HepG2 (cell line): ENCODE measurements at regions not wholly inside any gene's neighbourhood (a gene's known extent, or its start where the extent isn't known, plus 50 kb on each side); places are given as distances from the start of the nearest gene placed in this dataset.

Source experiments
- ATAC-seq: fragments of 200-7000 bp; cut with Tn5 transposase; 3 replicates; pipeline ENCODE4 v1.9.1; 2020; ENCODE audit warnings: mild to moderate bottlenecking, moderate library complexity
- BruUV-seq: library from RNA; stranded (reverse); fragments of 400-500 nt; replicated peaks from 2 replicates; lab custom pipeline; 2021; lab: Mats Ljungman, UMichigan
- CTCF ChIA-PET: fragments of 300-600 bp; formaldehyde crosslinking; extraction: SDS; loops from one replicate; lab custom pipeline; 2021; ENCODE audit warnings: low total read pairs, inconsistent platforms, low intra/inter-chr PET ratio; lab: Yijun Ruan, JAX
- POLR2A ChIA-PET: fragments of 350-600 bp; sonication (Branson Sonifier 250); formaldehyde crosslinking; loops from one replicate; lab custom pipeline; 2020; ENCODE audit warnings: antibody characterized with exemption, inconsistent platforms; lab: Yijun Ruan, JAX
- DNase-seq: peaks from one replicate; pipeline ENCODE4 v3.0.0-alpha.2; 2015; ENCODE audit warnings: low spot score
- FAIRE-seq: peaks from 3 replicates; lab custom pipeline; 2011; peaks lifted over from hg19 to GRCh38; lab: Jason Lieb, UNC
- H2AFZ ChIP-seq: one replicate; pipeline ENCODE4 v1.6.1; 2011; ENCODE audit warnings: low read length, inconsistent platforms
- H3K27ac ChIP-seq: fragments of 300-600 bp; 3 replicates; pipeline ENCODE4 v1.8.0; 2011; ENCODE audit warnings: mixed run types, mild to moderate bottlenecking, mixed read lengths, low read length, inconsistent platforms; ENCODE audit not compliant: insufficient read depth; ENCODE audit errors: extremely low read length
- H3K27me3 ChIP-seq, 2 experiments: fragments of 200-600 bp in 1 of 2; 2 replicates in 1 of 2; 3 replicates in 1 of 2; pipeline versions ENCODE4 v1.6.0 to v1.8.0; 2011; ENCODE audit warnings: low read length in 2 of 2, mild to moderate bottlenecking in 2 of 2, moderate library complexity in 2 of 2, inconsistent platforms in 1 of 2; ENCODE audit not compliant: insufficient read depth in 2 of 2, control insufficient read depth in 1 of 2
- H3K36me3 ChIP-seq, 2 experiments: fragments of 200-600 bp in 1 of 2; replicated peaks in 1 of 2; 2 replicates in 1 of 2; 3 replicates in 1 of 2; pipeline versions ENCODE4 v1.5.1 to v1.8.0; 2011; ENCODE audit warnings: low read length in 2 of 2, inconsistent platforms in 1 of 2; ENCODE audit not compliant: insufficient read depth in 2 of 2, control insufficient read depth in 1 of 2
- H3K4me1 ChIP-seq: 2 replicates; pipeline ENCODE4 v1.5.1; 2012; ENCODE audit warnings: low read length, inconsistent platforms; ENCODE audit not compliant: insufficient read depth
- H3K4me2 ChIP-seq: 2 replicates; pipeline ENCODE4 v1.6.0; 2011; ENCODE audit warnings: low read depth, low read length, inconsistent platforms
- H3K4me3 ChIP-seq, 3 experiments: fragments of 200-600 bp in 1 of 3; sonication (generic), shearing (Covaris generic) in 1 of 3; replicated peaks in 1 of 3; 2 replicates each; pipeline ENCODE4 v1.5.1; 2011 to 2016; ENCODE audit warnings: low read length in 3 of 3, inconsistent platforms in 2 of 3, low read depth in 2 of 3, mild to moderate bottlenecking in 2 of 3, control low read depth in 1 of 3, mixed read lengths in 1 of 3; ENCODE audit not compliant: insufficient read depth in 1 of 3
- H3K79me2 ChIP-seq: one replicate; pipeline ENCODE4 v1.6.1; 2011; ENCODE audit warnings: low read length, inconsistent platforms; ENCODE audit not compliant: insufficient read depth
- H3K9ac ChIP-seq: 2 replicates; pipeline ENCODE4 v1.6.0; 2011; ENCODE audit warnings: mild to moderate bottlenecking, low read depth, low read length, inconsistent platforms; ENCODE audit not compliant: insufficient read depth
- H3K9me3 ChIP-seq: 2 replicates; pipeline ENCODE4 v1.5.1; 2012; ENCODE audit warnings: mild to moderate bottlenecking, low read length
- H4K20me1 ChIP-seq: 2 replicates; pipeline ENCODE4 v1.6.0; 2011; ENCODE audit warnings: inconsistent platforms, mild to moderate bottlenecking, low read length, moderate library complexity; ENCODE audit not compliant: insufficient read depth
- AKNA ChIP-seq: sonication (generic); formaldehyde crosslinking; IDR thresholded peaks from 2 replicates; pipeline ENCODE4 v1.4.0; 2020; ENCODE audit warnings: missing genetic modification reagents, borderline replicate concordance
- CCDC6 ChIP-seq: sonication (generic); formaldehyde crosslinking; IDR thresholded peaks from 2 replicates; pipeline ENCODE4 v1.8.1; 2022; ENCODE audit warnings: mild to moderate bottlenecking, missing genetic modification reagents, moderate library complexity
- E2F5 ChIP-seq: sonication (generic); formaldehyde crosslinking; conservative IDR thresholded peaks from 2 replicates; pipeline ENCODE4 v1.4.0; 2020; ENCODE audit warnings: missing genetic modification reagents
- POLR2G ChIP-seq: fragments of 200-400 bp; formaldehyde crosslinking; IDR thresholded peaks from 2 replicates; pipeline ENCODE4 v1.6.1; 2018; ENCODE audit warnings: mild to moderate bottlenecking, low read depth, low read length, moderate library complexity
- REXO4 ChIP-seq: sonication (generic); formaldehyde crosslinking; IDR thresholded peaks from 2 replicates; pipeline ENCODE4 v1.8.0; 2022; ENCODE audit warnings: missing genetic modification reagents, mild to moderate bottlenecking, borderline replicate concordance
- RORA ChIP-seq: sonication (generic); formaldehyde crosslinking; IDR thresholded peaks from 2 replicates; pipeline ENCODE4 v1.5.0; 2020; ENCODE audit warnings: mild to moderate bottlenecking, missing genetic modification reagents, moderate library complexity
- SP4 ChIP-seq: sonication (generic); formaldehyde crosslinking; IDR thresholded peaks from 2 replicates; pipeline ENCODE4 v1.8.1; 2023; ENCODE audit warnings: mild to moderate bottlenecking, missing genetic modification reagents
- ZNF326 ChIP-seq: sonication (generic); formaldehyde crosslinking; IDR thresholded peaks from 2 replicates; pipeline ENCODE4 v1.4.0; 2020; ENCODE audit warnings: missing genetic modification reagents, borderline replicate concordance
- ZNF644 ChIP-seq: IDR thresholded peaks from 2 replicates; pipeline ENCODE4 v1.6.1; 2016; ENCODE audit warnings: low read depth
- ZNF687 ChIP-seq: sonication (generic); formaldehyde crosslinking; IDR thresholded peaks from 2 replicates; pipeline ENCODE4 v1.5.1; 2020; ENCODE audit warnings: mild to moderate bottlenecking, missing genetic modification reagents, moderate library complexity
- ZNF761 ChIP-seq: sonication (generic); formaldehyde crosslinking; conservative IDR thresholded peaks from 2 replicates; pipeline ENCODE4 v1.4.0; 2020; ENCODE audit warnings: mild to moderate bottlenecking, missing genetic modification reagents
- WGBS: methylation state at CpG from one replicate; pipeline ENCODE4 v1.1.6; 2017; ENCODE audit warnings: low lambda C conversion rate; 5-methylcytosine and 5-hydroxymethylcytosine counted together
- in situ Hi-C: cut with HindIII; loops from 2 replicates; pipeline ENCODE4 v1.10.0; 2017; ENCODE audit warnings: low pct_unique_long_range_greater_than_20kb; ENCODE audit not compliant: extremely low pct_ligation_motif_present
- intact Hi-C: fragments of 100-400 bp; cut with micrococcal nuclease; formaldehyde crosslinking; loops from one replicate; pipeline ENCODE4 v1.10.0; 2022; ENCODE audit not compliant: unreplicated experiment
- TF ChIP-seq, protein P1 (sequence below): sonication (generic); formaldehyde crosslinking; conservative IDR thresholded peaks from 2 replicates; pipeline ENCODE4 v1.8.0; 2022; ENCODE audit warnings: mild to moderate bottlenecking, moderate library complexity, missing genetic modification reagents

GRCh38 chr5:25107853-25108252 lies 463.1 kb upstream of the CDH10 start:
- no peak for FAIRE-seq

More at GRCh38 chr5:25107853-25108252, 463.1 kb upstream of the CDH10 start:
- Histone ChIP-seq H3K27ac (no peak overlapping the region), H4K20me1 (no peaks in the 10 kb centered on the region), H3K9ac (no peak overlapping the region), H3K4me2 (no peak overlapping the region), H3K4me3 (no peak overlapping the region), H3K9me3 (peaks cover 15% of the 10 kb centered on the region; the same call in 1 of the 2 replicates), H2AFZ (no peak overlapping the region), H3K27me3 (no peaks in the 10 kb centered on the region), H3K36me3 (no peaks in the 10 kb centered on the region), H3K79me2 (no peaks in the 10 kb centered on the region), H3K4me1 (no peaks in the 10 kb centered on the region)
- ATAC-seq (no peak), DNase-seq (no peak)
- ChIA-PET CTCF (no interaction called here), POLR2A (no interaction called here)
- in situ Hi-C loops (no loop called here), intact Hi-C loops (no loop called here)
- TF ChIP-seq ZNF761 (CRISPR knock-in tag), result no peak
- no peak for TF ChIP-seq E2F5
- no peak for TF ChIP-seq ZNF644 (CRISPR knock-in tag)
- no peak for TF ChIP-seq CCDC6
- no peak for TF ChIP-seq RORA
- no peak for TF ChIP-seq POLR2G
- no peak for TF ChIP-seq SP4 (CRISPR knock-in tag)
- TF ChIP-seq ZNF687 (CRISPR knock-in tag), result no peak
- no peak for TF ChIP-seq ZNF326
- TF ChIP-seq, protein P1, sequence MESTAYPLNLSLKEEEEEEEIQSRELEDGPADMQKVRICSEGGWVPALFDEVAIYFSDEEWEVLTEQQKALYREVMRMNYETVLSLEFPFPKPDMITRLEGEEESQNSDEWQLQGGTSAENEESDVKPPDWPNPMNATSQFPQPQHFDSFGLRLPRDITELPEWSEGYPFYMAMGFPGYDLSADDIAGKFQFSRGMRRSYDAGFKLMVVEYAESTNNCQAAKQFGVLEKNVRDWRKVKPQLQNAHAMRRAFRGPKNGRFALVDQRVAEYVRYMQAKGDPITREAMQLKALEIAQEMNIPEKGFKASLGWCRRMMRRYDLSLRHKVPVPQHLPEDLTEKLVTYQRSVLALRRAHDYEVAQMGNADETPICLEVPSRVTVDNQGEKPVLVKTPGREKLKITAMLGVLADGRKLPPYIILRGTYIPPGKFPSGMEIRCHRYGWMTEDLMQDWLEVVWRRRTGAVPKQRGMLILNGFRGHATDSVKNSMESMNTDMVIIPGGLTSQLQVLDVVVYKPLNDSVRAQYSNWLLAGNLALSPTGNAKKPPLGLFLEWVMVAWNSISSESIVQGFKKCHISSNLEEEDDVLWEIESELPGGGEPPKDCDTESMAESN (CRISPR knock-in tag), result no peak
- TF ChIP-seq AKNA, result no peak
- TF ChIP-seq REXO4 (CRISPR knock-in tag), result no peak
- 0% methylated on average over 4 of the region's 4 CpGs for WGBS
- no TSS peak for BruUV-seq
